Esophagus muscularis mucosa (tissue), 4 donors: ENCODE measurements at regions not wholly inside any gene's neighbourhood (a gene's known extent, or its start where the extent isn't known, plus 50 kb on each side); places are given as distances from the start of the nearest gene placed in this dataset.

Source experiments
- CTCF ChIP-seq, 3 experiments: fragments of 200-600 bp in 2 of 3; fragments of 450-650 bp in 1 of 3; sonication (generic) in 2 of 3; IDR thresholded peaks; one replicate each; pipeline ENCODE4 v1.5.1; 2017 to 2019; ENCODE audit warnings: antibody characterized with exemption in 3 of 3, mild to moderate bottlenecking in 2 of 3, moderate library complexity in 1 of 3
- EP300 ChIP-seq: sonication (generic); formaldehyde crosslinking; IDR thresholded peaks from one replicate; pipeline ENCODE4 v1.6.1; 2017; ENCODE audit warnings: antibody characterized with exemption
- POLR2A ChIP-seq: fragments of 450-650 bp; IDR thresholded peaks from one replicate; pipeline ENCODE4 v1.6.1; 2017; ENCODE audit warnings: antibody characterized with exemption, moderate library complexity, mild to moderate bottlenecking, low read depth
- POLR2AphosphoS5 ChIP-seq, 2 donors: sonication (generic); formaldehyde crosslinking; IDR thresholded peaks; one replicate each; pipeline ENCODE4 v1.6.1; 2017; ENCODE audit warnings: antibody characterized with exemption in 2 of 2

DNA sequence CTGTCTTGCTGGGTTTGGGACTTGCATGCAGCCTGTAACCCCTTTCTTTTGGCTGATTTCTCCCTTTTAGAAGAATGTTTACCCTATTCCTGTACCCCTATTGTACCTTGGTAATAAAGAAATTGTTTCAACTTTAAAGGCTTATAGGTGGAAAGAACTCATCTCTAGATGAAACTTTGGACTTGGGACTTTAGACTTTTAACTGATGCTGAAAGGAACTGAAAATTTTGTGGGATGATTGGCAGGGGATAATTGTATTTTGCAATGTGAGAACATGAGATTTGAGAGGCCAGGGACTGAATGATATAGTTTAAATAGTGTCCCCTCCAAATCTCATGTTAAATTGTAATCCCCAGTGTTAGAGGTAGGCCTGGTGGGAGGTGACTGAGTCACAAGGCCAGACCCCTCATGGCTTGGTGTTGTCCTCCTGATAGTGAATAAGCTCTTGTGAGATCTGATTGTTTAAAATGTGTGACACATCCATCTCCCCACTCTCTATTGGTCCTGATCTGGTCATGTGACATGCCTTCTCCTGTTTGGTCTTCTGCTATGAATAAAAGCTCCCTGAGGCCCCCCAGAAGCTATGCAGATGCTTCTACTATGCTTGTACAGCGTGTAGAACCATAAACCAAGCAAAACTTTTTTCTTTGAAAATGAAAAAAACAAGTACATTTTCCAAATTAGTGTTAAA is 1621.3 kb upstream of the B3GALT2 start:
- no peak for TF ChIP-seq CTCF (IDR thresholded peaks at IDR 0.05)
- TF ChIP-seq EP300: no peak
- no peak for TF ChIP-seq POLR2A
- no peak for TF ChIP-seq POLR2AphosphoS5 (IDR thresholded peaks at IDR 0.05)
